Hepatocyte (in vitro differentiated cells): ENCODE measurements at regions not wholly inside any gene's neighbourhood (a gene's known extent, or its start where the extent isn't known, plus 50 kb on each side); places are given as distances from the start of the nearest gene placed in this dataset.

ENCODE experiments used
- DNase-seq: peaks from one replicate; pipeline ENCODE4 v3.0.0-alpha.2; 2016; ENCODE audit warnings: low spot score
- H2AFZ ChIP-seq: fragments of 200-600 bp; sonication (generic); 2 replicates; pipeline ENCODE4 v1.6.0; 2016; ENCODE audit warnings: antibody characterized with exemption, mild to moderate bottlenecking
- H3K27ac ChIP-seq: fragments of 200-600 bp; sonication (generic); 2 replicates; pipeline ENCODE4 v1.5.1; 2016; ENCODE audit warnings: mild to moderate bottlenecking
- H3K27me3 ChIP-seq: fragments of 200-600 bp; sonication (generic); 2 replicates; pipeline ENCODE4 v1.6.1; 2016
- H3K36me3 ChIP-seq: fragments of 200-600 bp; sonication (generic); replicated peaks from 2 replicates; pipeline ENCODE4 v1.5.1; 2016; ENCODE audit warnings: low read depth; ENCODE audit not compliant: insufficient read depth
- H3K4me1 ChIP-seq: fragments of 200-600 bp; sonication (generic); 2 replicates; pipeline ENCODE4 v1.5.1; 2016; ENCODE audit warnings: mild to moderate bottlenecking, moderate library complexity; ENCODE audit not compliant: insufficient read depth
- H3K4me2 ChIP-seq: fragments of 200-600 bp; sonication (generic); 2 replicates; pipeline ENCODE4 v1.6.0; 2016
- H3K4me3 ChIP-seq: fragments of 200-600 bp; sonication (generic); 2 replicates; pipeline ENCODE4 v1.5.1; 2016; ENCODE audit warnings: mild to moderate bottlenecking
- H3K79me2 ChIP-seq: fragments of 200-600 bp; sonication (generic); 2 replicates; pipeline ENCODE4 v1.6.0; 2017; ENCODE audit warnings: mild to moderate bottlenecking
- H3K9me2 ChIP-seq: fragments of 200-600 bp; sonication (generic); replicated peaks from 2 replicates; pipeline ENCODE4 v1.6.0; 2017; ENCODE audit warnings: mild to moderate bottlenecking; ENCODE audit not compliant: insufficient read depth
- H3K9me3 ChIP-seq: fragments of 200-600 bp; sonication (generic); 2 replicates; pipeline ENCODE4 v1.5.1; 2016; ENCODE audit warnings: low read depth, mild to moderate bottlenecking
- H4K20me1 ChIP-seq: fragments of 200-600 bp; sonication (generic); 2 replicates; pipeline ENCODE4 v1.6.0; 2016; ENCODE audit warnings: mild to moderate bottlenecking; ENCODE audit not compliant: insufficient read depth, poor library complexity, severe bottlenecking
- CTCF ChIP-seq: fragments of 200-600 bp; sonication (generic); IDR thresholded peaks from 2 replicates; pipeline ENCODE4 v1.5.1; 2016; ENCODE audit warnings: antibody characterized with exemption, mild to moderate bottlenecking; ENCODE audit not compliant: poor library complexity
- EZH2 ChIP-seq: fragments of 200-600 bp; sonication (generic); IDR thresholded peaks from 2 replicates; pipeline ENCODE4 v1.6.1; 2016; ENCODE audit warnings: antibody characterized with exemption, mild to moderate bottlenecking, borderline replicate concordance
- EZH2phosphoT487 ChIP-seq: fragments of 200-600 bp; sonication (generic); IDR thresholded peaks from one replicate; pipeline ENCODE4 v1.6.1; 2018; ENCODE audit warnings: antibody characterized with exemption, mild to moderate bottlenecking, low read depth, moderate library complexity; ENCODE audit not compliant: unreplicated experiment, severe bottlenecking
- WGBS: methylation state at CpG from one replicate; pipeline ENCODE4 v1.1.6; 2016; ENCODE audit warnings: low lambda C conversion rate; ENCODE audit errors: missing lambda C conversion rate; 5-methylcytosine and 5-hydroxymethylcytosine counted together

GRCh38 chr14:26866721-26867120, 268.9 kb upstream of the NOVA1 start:
- no peaks in the 10 kb centered on the region for H3K9me2 ChIP-seq
- H3K79me2 ChIP-seq = no peaks in the 10 kb centered on the region
- DNase-seq = no peak
- H4K20me1 ChIP-seq = no peaks in the 10 kb centered on the region
- H2AFZ ChIP-seq = no peak overlapping the region
- H3K27ac ChIP-seq = peak overlapping the region; percentile 21
- no peaks in the 10 kb centered on the region for H3K9me3 ChIP-seq
- 41% methylated on average over 1 of the region's 1 CpG for WGBS
- H3K36me3 ChIP-seq = no peaks in the 10 kb centered on the region
- TF ChIP-seq EZH2phosphoT487 (no peak), EZH2 (no peak), CTCF (no peak)
- H3K4me3 ChIP-seq = no peak overlapping the region
- H3K4me2 ChIP-seq = no peak overlapping the region
- H3K27me3 ChIP-seq = no peaks in the 10 kb centered on the region
- no peaks in the 10 kb centered on the region for H3K4me1 ChIP-seq

GRCh38 chr14:26867171-26867757, 269.4 kb upstream of the NOVA1 start:
- Histone ChIP-seq H3K9me2 (no peaks in the 10 kb centered on the region), H3K27me3 (no peaks in the 10 kb centered on the region), H3K4me1 (no peaks in the 10 kb centered on the region), H3K4me3 (no peak overlapping the region), H3K9me3 (no peaks in the 10 kb centered on the region), H2AFZ (no peak overlapping the region), H3K79me2 (no peaks in the 10 kb centered on the region), H4K20me1 (no peaks in the 10 kb centered on the region), H3K27ac (peak overlapping the region; percentile 21), H3K4me2 (peak overlapping the region; percentile 50), H3K36me3 (no peaks in the 10 kb centered on the region)
- TF ChIP-seq EZH2 (no peak), EZH2phosphoT487 (no peak), CTCF (no peak)
- 25% methylated on average over 6 of the region's 6 CpGs for WGBS
- DNase-seq = peak; percentile 29

- H2AFZ ChIP-seq = no peak overlapping the region
- H3K9me2 ChIP-seq = no peaks in the 10 kb centered on the region
- WGBS = 95% methylated on average over 2 of the region's 2 CpGs
- no peak overlapping the region for H3K27ac ChIP-seq
- no peak for TF ChIP-seq EZH2phosphoT487
- no peak for TF ChIP-seq CTCF
- no peak for TF ChIP-seq EZH2
- H3K36me3 ChIP-seq = no peaks in the 10 kb centered on the region
- H3K9me3 ChIP-seq = no peaks in the 10 kb centered on the region
- no peaks in the 10 kb centered on the region for H3K4me1 ChIP-seq
- H3K4me3 ChIP-seq = no peak overlapping the region
- H4K20me1 ChIP-seq = no peaks in the 10 kb centered on the region
- no peak for DNase-seq
- H3K27me3 ChIP-seq = no peaks in the 10 kb centered on the region
- H3K4me2 ChIP-seq = no peak overlapping the region
- no peaks in the 10 kb centered on the region for H3K79me2 ChIP-seq
Measured at GRCh38 chr14:26870096-26870495, 272.3 kb upstream of the NOVA1 start.
